H9 (cell line): ENCODE measurements at regions not wholly inside any gene's neighbourhood (a gene's known extent, or its start where the extent isn't known, plus 50 kb on each side); places are given as distances from the start of the nearest gene placed in this dataset.
A peak's percentile ranks its signal among the peaks of the same experiment; 100 is the strongest.

ENCODE experiments used
- DNase-seq: peaks from one replicate; pipeline ENCODE4 v3.0.0-alpha.2; 2017
- H2AFZ ChIP-seq: one replicate; pipeline ENCODE4 v1.6.1; 2013; ENCODE audit warnings: mild to moderate bottlenecking, low read length, control low read depth, moderate library complexity
- H2AK5ac ChIP-seq: 2 replicates; pipeline ENCODE4 v1.6.1; 2013; ENCODE audit warnings: low read length, control low read depth, mixed read lengths; ENCODE audit not compliant: insufficient read length
- H2BK120ac ChIP-seq: one replicate; pipeline ENCODE4 v1.6.1; 2013; ENCODE audit warnings: low read depth, mild to moderate bottlenecking, low read length, control low read depth, inconsistent platforms; ENCODE audit not compliant: poor library complexity, severe bottlenecking
- H2BK12ac ChIP-seq: 2 replicates; pipeline ENCODE4 v1.6.1; 2013; ENCODE audit warnings: low read length, control low read depth, mixed read lengths, low read depth; ENCODE audit not compliant: insufficient read length
- H2BK15ac ChIP-seq: 2 replicates; pipeline ENCODE4 v1.6.1; 2013; ENCODE audit warnings: low read depth, low read length, control low read depth
- H2BK20ac ChIP-seq: one replicate; pipeline ENCODE4 v1.6.1; 2013; ENCODE audit warnings: low read depth, mild to moderate bottlenecking, low read length, control low read depth, inconsistent platforms; ENCODE audit not compliant: poor library complexity, severe bottlenecking
- H2BK5ac ChIP-seq: 2 replicates; pipeline ENCODE4 v1.6.1; 2013; ENCODE audit warnings: low read length, control low read depth, mixed read lengths; ENCODE audit not compliant: insufficient read length
- H3K14ac ChIP-seq: 2 replicates; pipeline ENCODE4 v1.6.1; 2013; ENCODE audit warnings: low read length, control low read depth; ENCODE audit not compliant: insufficient read depth
- H3K18ac ChIP-seq: 2 replicates; pipeline ENCODE4 v1.6.1; 2013; ENCODE audit warnings: low read depth, mild to moderate bottlenecking, mixed read lengths, low read length, control low read depth; ENCODE audit not compliant: insufficient read length
- H3K23ac ChIP-seq: 2 replicates; pipeline ENCODE4 v1.6.1; 2013; ENCODE audit warnings: low read length, control low read depth, mixed read lengths, low read depth; ENCODE audit not compliant: insufficient read length
- H3K23me2 ChIP-seq: 2 replicates; pipeline ENCODE4 v1.6.1; 2013; ENCODE audit warnings: low read depth, mild to moderate bottlenecking, mixed read lengths, low read length, control low read depth; ENCODE audit not compliant: insufficient read length, poor library complexity, severe bottlenecking
- H3K27ac ChIP-seq: 2 replicates; pipeline ENCODE4 v1.5.1; 2013; ENCODE audit warnings: low read length, control low read depth, mixed read lengths, low read depth; ENCODE audit not compliant: insufficient read length
- H3K27me3 ChIP-seq: 2 replicates; pipeline ENCODE4 v1.6.1; 2013; ENCODE audit warnings: low read length, control low read depth, inconsistent platforms; ENCODE audit not compliant: insufficient read depth
- H3K4ac ChIP-seq: 2 replicates; pipeline ENCODE4 v1.6.1; 2013; ENCODE audit warnings: low read depth, mild to moderate bottlenecking, control low read depth, inconsistent platforms, low read length, moderate library complexity
- H3K4me1 ChIP-seq: 2 replicates; pipeline ENCODE4 v1.6.1; 2013; ENCODE audit warnings: low read length, control low read depth, inconsistent platforms; ENCODE audit not compliant: insufficient read depth
- H3K4me2 ChIP-seq: 2 replicates; pipeline ENCODE4 v1.6.1; 2013; ENCODE audit warnings: low read length, control low read depth, mixed read lengths; ENCODE audit not compliant: insufficient read length, insufficient read depth
- H3K56ac ChIP-seq: 2 replicates; pipeline ENCODE4 v1.6.1; 2013; ENCODE audit warnings: low read depth, mild to moderate bottlenecking, mixed read lengths, low read length, control low read depth; ENCODE audit not compliant: insufficient read length
- H3K79me1 ChIP-seq: 2 replicates; pipeline ENCODE4 v1.6.1; 2013; ENCODE audit warnings: low read depth, mild to moderate bottlenecking, moderate library complexity, low read length, control low read depth, inconsistent platforms; ENCODE audit not compliant: insufficient read depth, poor library complexity, severe bottlenecking
- H3K79me2 ChIP-seq: 2 replicates; pipeline ENCODE4 v1.6.1; 2013; ENCODE audit warnings: low read length, control low read depth, inconsistent platforms; ENCODE audit not compliant: insufficient read depth
- H3K9ac ChIP-seq: 2 replicates; pipeline ENCODE4 v1.6.1; 2013; ENCODE audit warnings: low read length, control low read depth, mixed read lengths; ENCODE audit not compliant: insufficient read length; ENCODE audit errors: extremely low read depth
- H3K9me3 ChIP-seq: one replicate; pipeline ENCODE4 v1.6.1; 2013; ENCODE audit warnings: low read depth, low read length, inconsistent platforms; ENCODE audit not compliant: control insufficient read depth
- H3T11ph ChIP-seq: one replicate; pipeline ENCODE4 v1.6.1; 2013; ENCODE audit warnings: mild to moderate bottlenecking, low read length, control low read depth, inconsistent platforms
- H4K20me1 ChIP-seq: one replicate; pipeline ENCODE4 v1.6.1; 2013; ENCODE audit not compliant: control insufficient read depth, insufficient read length, insufficient read depth
- H4K5ac ChIP-seq: 2 replicates; pipeline ENCODE4 v1.6.1; 2013; ENCODE audit warnings: low read depth, mild to moderate bottlenecking, mixed read lengths, low read length, control low read depth; ENCODE audit not compliant: insufficient read length
- H4K8ac ChIP-seq: replicated peaks from 2 replicates; pipeline ENCODE4 v1.6.1; 2013; ENCODE audit warnings: low read length, control low read depth, mixed read lengths, low read depth; ENCODE audit not compliant: insufficient read length
- H4K91ac ChIP-seq: 2 replicates; pipeline ENCODE4 v1.6.1; 2013; ENCODE audit warnings: low read depth, mild to moderate bottlenecking, moderate library complexity, mixed read lengths, low read length, control low read depth; ENCODE audit not compliant: insufficient read length
- H3K27ac Mint-ChIP-seq, 3 experiments: 2 replicates in 2 of 3; 3 replicates in 1 of 3; pipeline ENCODE4 v1.8.0; 2020 to 2021; ENCODE audit warnings: mixed read lengths in 3 of 3, mild to moderate bottlenecking in 1 of 3, moderate library complexity in 1 of 3
- H3K27me3 Mint-ChIP-seq: 2 replicates; pipeline ENCODE4 v1.8.0; 2021; ENCODE audit warnings: low read depth, mild to moderate bottlenecking, moderate library complexity, mixed read lengths
- H3K36me3 Mint-ChIP-seq, 3 experiments: 2 replicates in 2 of 3; 3 replicates in 1 of 3; pipeline ENCODE4 v1.8.0; 2020 to 2021; ENCODE audit warnings: low read depth in 3 of 3, mixed read lengths in 3 of 3; ENCODE audit not compliant: insufficient read depth in 1 of 3
- H3K4me1 Mint-ChIP-seq, 2 experiments: 2 replicates each; pipeline ENCODE4 v1.8.0; 2020; ENCODE audit warnings: mixed read lengths in 2 of 2
- H3K4me3 Mint-ChIP-seq, 2 experiments: 2 replicates in 1 of 2; 3 replicates in 1 of 2; pipeline ENCODE4 v1.8.0; 2020 to 2021; ENCODE audit warnings: mild to moderate bottlenecking in 2 of 2, mixed read lengths in 2 of 2, moderate library complexity in 1 of 2
- H3K9me3 Mint-ChIP-seq, 2 experiments: 2 replicates in 1 of 2; 3 replicates in 1 of 2; pipeline ENCODE4 v1.8.0; 2020; ENCODE audit warnings: mild to moderate bottlenecking in 2 of 2, mixed read lengths in 2 of 2, moderate library complexity in 1 of 2
- WGBS: extraction: QIAGEN DNeasy Blood & Tissue Kit; methylation state at CpG from one replicate; pipeline ENCODE4 v1.1.7; 2013; ENCODE audit warnings: missing lambda C conversion rate, low lambda C conversion rate, mixed read lengths; ENCODE audit not compliant: insufficient read length; ENCODE audit errors: extremely low coverage; 5-methylcytosine and 5-hydroxymethylcytosine counted together
- TF ChIP-seq, protein P1 (sequence below): fragments of 200-600 bp; sonication (generic); conservative IDR thresholded peaks from 3 replicates; pipeline ENCODE4 v1.8.0; 2021; ENCODE audit warnings: antibody characterized with exemption, mild to moderate bottlenecking

DNA sequence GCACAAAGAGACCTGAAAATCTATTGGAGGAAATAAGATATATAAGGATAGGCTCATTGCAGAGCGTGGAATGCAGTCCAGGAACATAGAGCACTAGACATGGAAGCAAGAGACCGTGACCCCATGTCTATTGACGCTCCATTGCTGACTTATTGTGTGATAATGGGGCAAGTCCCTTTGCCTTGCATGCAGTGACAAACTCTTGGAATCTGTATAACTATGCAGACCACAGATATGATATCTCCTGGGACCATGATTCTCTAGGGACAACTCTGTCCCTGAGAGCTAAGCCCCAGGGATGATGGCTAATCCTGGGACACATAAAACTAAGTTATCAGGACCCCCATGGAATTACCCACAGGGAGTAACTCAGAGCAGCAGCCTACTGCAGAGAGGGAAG is 73.1 kb upstream of the PRDX6 start:
- Mint-ChIP-seq H3K4me1 (peaks cover 21 to 23% of the 10 kb centered on the region in 2 experiments), H3K4me3 (no peak overlapping the region), H3K9me3 (no peaks in the 10 kb centered on the region), H3K27me3 (no peaks in the 10 kb centered on the region), H3K36me3 (peaks cover 0 to 4% (median 0%) of the 10 kb centered on the region in 3 experiments; a peak in 1 of 7 replicates), H3K27ac (peak overlapping the region in 1 of 3 experiments; percentile 40; a peak in 1 of 7 replicates)
- Histone ChIP-seq H2AFZ (no peak overlapping the region), H4K20me1 (no peaks in the 10 kb centered on the region), H2BK15ac (no peak overlapping the region), H4K91ac (no peak overlapping the region), H2BK12ac (no peak overlapping the region), H3K9me3 (no peaks in the 10 kb centered on the region), H2BK120ac (no peak overlapping the region), H3K23me2 (no peaks in the 10 kb centered on the region), H3K14ac (no peak overlapping the region), H3K56ac (no peak overlapping the region), H3K23ac (no peak overlapping the region), H3K27ac (no peak overlapping the region), H3T11ph (no peak overlapping the region), H3K4me2 (no peak overlapping the region), H3K79me1 (no peaks in the 10 kb centered on the region), H3K18ac (no peak overlapping the region), H2BK5ac (no peak overlapping the region), H3K27me3 (no peaks in the 10 kb centered on the region), H3K4ac (no peak overlapping the region), H3K79me2 (no peaks in the 10 kb centered on the region), H2BK20ac (no peak overlapping the region), H4K8ac (no peak overlapping the region), H3K9ac (no peak overlapping the region), H4K5ac (no peak overlapping the region), H3K4me1 (peaks cover 17% of the 10 kb centered on the region), H2AK5ac (no peak overlapping the region)
- WGBS = no CpG with 5 or more reads among the region's 3 CpGs
- no peak for DNase-seq
- TF ChIP-seq, protein P1, sequence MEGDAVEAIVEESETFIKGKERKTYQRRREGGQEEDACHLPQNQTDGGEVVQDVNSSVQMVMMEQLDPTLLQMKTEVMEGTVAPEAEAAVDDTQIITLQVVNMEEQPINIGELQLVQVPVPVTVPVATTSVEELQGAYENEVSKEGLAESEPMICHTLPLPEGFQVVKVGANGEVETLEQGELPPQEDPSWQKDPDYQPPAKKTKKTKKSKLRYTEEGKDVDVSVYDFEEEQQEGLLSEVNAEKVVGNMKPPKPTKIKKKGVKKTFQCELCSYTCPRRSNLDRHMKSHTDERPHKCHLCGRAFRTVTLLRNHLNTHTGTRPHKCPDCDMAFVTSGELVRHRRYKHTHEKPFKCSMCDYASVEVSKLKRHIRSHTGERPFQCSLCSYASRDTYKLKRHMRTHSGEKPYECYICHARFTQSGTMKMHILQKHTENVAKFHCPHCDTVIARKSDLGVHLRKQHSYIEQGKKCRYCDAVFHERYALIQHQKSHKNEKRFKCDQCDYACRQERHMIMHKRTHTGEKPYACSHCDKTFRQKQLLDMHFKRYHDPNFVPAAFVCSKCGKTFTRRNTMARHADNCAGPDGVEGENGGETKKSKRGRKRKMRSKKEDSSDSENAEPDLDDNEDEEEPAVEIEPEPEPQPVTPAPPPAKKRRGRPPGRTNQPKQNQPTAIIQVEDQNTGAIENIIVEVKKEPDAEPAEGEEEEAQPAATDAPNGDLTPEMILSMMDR = no peak
